ENCODE measurements at regions not wholly inside any gene's neighbourhood (a gene's known extent, or its start where the extent isn't known, plus 50 kb on each side); places are given as distances from the start of the nearest gene placed in this dataset.

DNA sequence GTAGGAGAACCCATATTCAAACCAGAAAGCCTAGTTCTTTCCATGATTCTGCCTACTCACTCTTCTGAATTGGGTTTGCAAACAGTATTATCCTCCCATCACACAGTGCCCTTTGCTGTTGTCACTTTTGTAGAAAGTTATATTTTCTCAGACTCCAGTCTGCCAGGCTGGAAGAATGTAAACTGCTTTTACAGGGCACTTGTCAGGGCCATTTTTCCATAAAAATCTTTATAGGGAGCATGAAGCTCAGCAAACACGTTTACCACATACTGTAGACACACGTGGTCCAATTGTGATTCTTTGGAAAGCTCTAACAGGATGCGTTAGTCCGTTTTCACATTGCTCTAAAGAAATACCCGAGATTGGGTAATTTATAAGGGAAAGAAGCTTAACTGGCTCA lies 204.0 kb downstream of the KCNN2 start:
- DNase-seq (ENCODE audit: missing footprints) (no peak), ATAC-seq (no peak)
- intact Hi-C loops (cut with DNase I) = no loop called here

GRCh38 chr5:114565139-114565538 lies 203.3 kb downstream of the KCNN2 start:
- intact Hi-C loops (cut with DNase I) = no loop called here
- ATAC-seq (no peak), DNase-seq (ENCODE audit: missing footprints) (no peak)

- DNase-seq (ENCODE audit: missing footprints) = no peak
- intact Hi-C loops (cut with DNase I) = no loop called here
- no peak for ATAC-seq
These were observed 199.5 kb downstream of the KCNN2 start for GRCh38 chr5:114561415-114561814.

All from Right ventricle myocardium inferior (tissue), 1 donor.